IMR-90 (cell line): ENCODE measurements at regions not wholly inside any gene's neighbourhood (a gene's known extent, or its start where the extent isn't known, plus 50 kb on each side); places are given as distances from the start of the nearest gene placed in this dataset.

Source experiments
- ATAC-seq: fragments of 200-7000 bp; cut with Tn5 transposase; 2 replicates; pipeline ENCODE4 v1.9.1; 2020; ENCODE audit warnings: low read depth, mild to moderate bottlenecking, moderate library complexity
- BruUV-seq: library from RNA; stranded (reverse); fragments of 400-500 nt; replicated peaks from 2 replicates; lab custom pipeline; 2021; lab: Mats Ljungman, UMichigan
- CTCF ChIA-PET: fragments of 300-600 bp; formaldehyde crosslinking; extraction: SDS; loops from one replicate; lab custom pipeline; 2021; ENCODE audit warnings: antibody characterized with exemption; lab: Yijun Ruan, JAX
- POLR2A ChIA-PET: fragments of 300-600 bp; sonication (Branson Sonifier 250); formaldehyde crosslinking; loops from one replicate; lab custom pipeline; 2022; ENCODE audit warnings: antibody characterized with exemption; ENCODE audit not compliant: unreplicated experiment; lab: Charles Lee
- DNase-seq: peaks from one replicate; pipeline ENCODE4 v3.0.0; 2013
- H2AFZ ChIP-seq: replicated peaks from 2 replicates; pipeline ENCODE3; 2013; ENCODE audit warnings: low read length, mild to moderate bottlenecking; ENCODE audit not compliant: poor library complexity
- H2AK5ac ChIP-seq: 2 replicates; pipeline ENCODE4 v1.6.1; 2013; ENCODE audit warnings: low read depth, low read length, inconsistent platforms
- H2AK9ac ChIP-seq: replicated peaks from 2 replicates; pipeline ENCODE3; 2013; ENCODE audit warnings: mild to moderate bottlenecking, low read depth, low read length, moderate library complexity; ENCODE audit not compliant: poor library complexity
- H2BK120ac ChIP-seq: 2 replicates; pipeline ENCODE4 v1.6.1; 2013; ENCODE audit warnings: low read depth, low read length, inconsistent platforms
- H2BK15ac ChIP-seq: 3 replicates; pipeline ENCODE4 v1.6.1; 2013; ENCODE audit warnings: low read depth, low read length, inconsistent platforms
- H2BK20ac ChIP-seq: 2 replicates; pipeline ENCODE4 v1.6.1; 2013; ENCODE audit warnings: low read depth, mild to moderate bottlenecking, inconsistent platforms, low read length, moderate library complexity
- H2BK5ac ChIP-seq: 2 replicates; pipeline ENCODE4 v1.6.1; 2013; ENCODE audit warnings: mild to moderate bottlenecking, low read depth, low read length, inconsistent platforms; ENCODE audit not compliant: poor library complexity, severe bottlenecking
- H3K14ac ChIP-seq: replicated peaks from 2 replicates; pipeline ENCODE4 v1.6.1; 2013; ENCODE audit warnings: low read depth, low read length, inconsistent platforms
- H3K18ac ChIP-seq: 2 replicates; pipeline ENCODE4 v1.6.1; 2013; ENCODE audit warnings: low read depth, low read length, control low read depth
- H3K23ac ChIP-seq: 2 replicates; pipeline ENCODE4 v1.6.1; 2013; ENCODE audit warnings: low read depth, low read length, inconsistent platforms
- H3K27ac ChIP-seq: 2 replicates; pipeline ENCODE4 v1.5.1; 2013; ENCODE audit warnings: mild to moderate bottlenecking, control low read depth, low read length; ENCODE audit not compliant: insufficient read depth
- H3K27me3 ChIP-seq: 2 replicates; pipeline ENCODE4 v1.6.1; 2013; ENCODE audit warnings: low read length; ENCODE audit not compliant: control insufficient read depth, insufficient read depth
- H3K36me3 ChIP-seq: 2 replicates; pipeline ENCODE4 v1.6.1; 2013; ENCODE audit warnings: low read length, mixed read lengths; ENCODE audit not compliant: control insufficient read depth, insufficient read depth
- H3K4ac ChIP-seq: 2 replicates; pipeline ENCODE4 v1.6.1; 2013; ENCODE audit warnings: low read depth, low read length, inconsistent platforms
- H3K4me1 ChIP-seq: 2 replicates; pipeline ENCODE4 v1.6.1; 2013; ENCODE audit warnings: low read length, mixed read lengths; ENCODE audit not compliant: control insufficient read depth, insufficient read depth
- H3K4me2 ChIP-seq: 2 replicates; pipeline ENCODE4 v1.6.1; 2013; ENCODE audit warnings: low read depth, mild to moderate bottlenecking, control low read depth, low read length, moderate library complexity
- H3K4me3 ChIP-seq: 2 replicates; pipeline ENCODE4 v1.5.1; 2013; ENCODE audit warnings: low read depth, mild to moderate bottlenecking, control low read depth, low read length, moderate library complexity; ENCODE audit not compliant: insufficient read depth
- H3K56ac ChIP-seq: 2 replicates; pipeline ENCODE4 v1.6.1; 2013; ENCODE audit warnings: low read length, inconsistent platforms; ENCODE audit not compliant: insufficient read depth; ENCODE audit errors: extremely low read depth
- H3K79me1 ChIP-seq, 2 experiments: 2 replicates each; pipeline ENCODE4 v1.6.1; 2013; ENCODE audit warnings: low read length in 2 of 2, inconsistent platforms in 1 of 2, low read depth in 1 of 2
- H3K9ac ChIP-seq: 2 replicates; pipeline ENCODE4 v1.6.1; 2013; ENCODE audit warnings: low read depth, low read length, control low read depth
- H3K9me1 ChIP-seq: 2 replicates; pipeline ENCODE4 v1.6.1; 2013; ENCODE audit warnings: low read length, inconsistent platforms; ENCODE audit not compliant: insufficient read depth
- H3K9me3 ChIP-seq: 2 replicates; pipeline ENCODE4 v1.6.1; 2013; ENCODE audit warnings: low read length; ENCODE audit not compliant: control insufficient read depth, insufficient read depth
- H4K20me1 ChIP-seq: 2 replicates; pipeline ENCODE4 v1.6.1; 2013; ENCODE audit warnings: low read length, inconsistent platforms; ENCODE audit not compliant: insufficient read depth
- H4K5ac ChIP-seq: 2 replicates; pipeline ENCODE4 v1.6.1; 2013; ENCODE audit warnings: mild to moderate bottlenecking, low read depth, low read length, control low read depth
- H4K8ac ChIP-seq, 2 experiments: 2 replicates each; pipeline ENCODE4 v1.6.1; 2013; ENCODE audit warnings: low read depth in 2 of 2, low read length in 2 of 2, control low read depth in 1 of 2, inconsistent platforms in 1 of 2
- H4K91ac ChIP-seq: 2 replicates; pipeline ENCODE4 v1.6.1; 2013; ENCODE audit warnings: low read depth, low read length, inconsistent platforms; ENCODE audit not compliant: insufficient read depth
- BHLHE40 ChIP-seq: fragments of 150-350 bp; IDR thresholded peaks from 2 replicates; pipeline ENCODE4 v1.6.1; 2016; ENCODE audit warnings: mild to moderate bottlenecking, low read depth, low read length
- CEBPB ChIP-seq: IDR thresholded peaks from 2 replicates; pipeline ENCODE4 v1.6.1; 2012; ENCODE audit warnings: low read depth, low read length, improper control_type of control experiment
- CHD1 ChIP-seq: IDR thresholded peaks from 2 replicates; pipeline ENCODE4 v1.6.1; 2012; ENCODE audit warnings: low read depth, low read length, improper control_type of control experiment
- FOS ChIP-seq: fragments of 150-350 bp; IDR thresholded peaks from 2 replicates; pipeline ENCODE4 v1.6.1; 2016; ENCODE audit warnings: low read depth, low read length
- MAFK ChIP-seq: IDR thresholded peaks from 2 replicates; pipeline ENCODE4 v1.6.1; 2012; ENCODE audit warnings: low read depth, low read length, improper control_type of control experiment
- MAZ ChIP-seq: IDR thresholded peaks from 2 replicates; pipeline ENCODE4 v1.6.1; 2012; ENCODE audit warnings: low read depth, mild to moderate bottlenecking, low read length, improper control_type of control experiment, moderate library complexity, borderline replicate concordance
- MXI1 ChIP-seq: IDR thresholded peaks from 2 replicates; pipeline ENCODE4 v1.6.1; 2012; ENCODE audit warnings: low read depth, mild to moderate bottlenecking, low read length, moderate library complexity, borderline replicate concordance
- NFE2L2 ChIP-seq: fragments of 150-350 bp; IDR thresholded peaks from 2 replicates; pipeline ENCODE4 v1.6.1; 2016; ENCODE audit warnings: low read depth, mild to moderate bottlenecking, low read length
- POLR2A ChIP-seq: IDR thresholded peaks from 2 replicates; pipeline ENCODE4 v1.6.1; 2012; ENCODE audit warnings: mild to moderate bottlenecking, low read depth, low read length
- RAD21 ChIP-seq: IDR thresholded peaks from 2 replicates; pipeline ENCODE4 v1.6.1; 2012; ENCODE audit warnings: low read length, improper control_type of control experiment
- RCOR1 ChIP-seq: IDR thresholded peaks from 2 replicates; pipeline ENCODE4 v1.6.1; 2012; ENCODE audit warnings: mild to moderate bottlenecking, low read length, improper control_type of control experiment; ENCODE audit not compliant: insufficient replicate concordance
- RFX5 ChIP-seq: IDR thresholded peaks from 2 replicates; pipeline ENCODE4 v1.8.0; 2012; ENCODE audit warnings: low read depth, mild to moderate bottlenecking, low read length, moderate library complexity
- SMC3 ChIP-seq: fragments of 150-350 bp; IDR thresholded peaks from 2 replicates; pipeline ENCODE4 v1.6.1; 2016; ENCODE audit warnings: low read depth, mild to moderate bottlenecking, antibody characterized with exemption, low read length, moderate library complexity
- WGBS, 2 experiments: methylation state at CpG; one replicate each; pipeline versions ENCODE4 v1.1.5 to v1.1.7; 2013; ENCODE audit warnings: missing lambda C conversion rate in 2 of 2; ENCODE audit not compliant: insufficient read length in 1 of 2; ENCODE audit errors: extremely low coverage in 2 of 2; 5-methylcytosine and 5-hydroxymethylcytosine counted together
- dilution Hi-C: fragments of 300-500 bp; cut with HindIII; formaldehyde crosslinking; loops from one replicate; pipeline ENCODE4 v1.14.3; 2018; ENCODE audit warnings: low sequenced_read_pairs; ENCODE audit not compliant: unreplicated experiment
- in situ Hi-C: fragments of 300-500 bp; cut with MboI; formaldehyde crosslinking; loops from 3 replicates; pipeline ENCODE4 v1.14.3; 2019; ENCODE audit warnings: low sequenced_read_pairs, inconsistent platforms, mixed read lengths
- intact Hi-C: fragments of 100-400 bp; cut with micrococcal nuclease; formaldehyde crosslinking; loops from 2 replicates; pipeline ENCODE4 v1.10.0; 2022
- TF ChIP-seq, protein P1 (sequence below): fragments of 150-350 bp; IDR thresholded peaks from 2 replicates; pipeline ENCODE4 v1.6.1; 2016; ENCODE audit warnings: low read depth, mild to moderate bottlenecking, low read length, moderate library complexity, borderline replicate concordance
- TF ChIP-seq, protein P2 (sequence below): conservative IDR thresholded peaks from 2 replicates; pipeline ENCODE4 v1.5.1; 2012; ENCODE audit warnings: mild to moderate bottlenecking, low read depth, low read length, improper control_type of control experiment
- TF ChIP-seq, protein P3 (sequence below): fragments of 150-350 bp; IDR thresholded peaks from 2 replicates; pipeline ENCODE4 v1.6.1; 2017; ENCODE audit warnings: mild to moderate bottlenecking, antibody characterized with exemption, low read length, low read depth

DNA sequence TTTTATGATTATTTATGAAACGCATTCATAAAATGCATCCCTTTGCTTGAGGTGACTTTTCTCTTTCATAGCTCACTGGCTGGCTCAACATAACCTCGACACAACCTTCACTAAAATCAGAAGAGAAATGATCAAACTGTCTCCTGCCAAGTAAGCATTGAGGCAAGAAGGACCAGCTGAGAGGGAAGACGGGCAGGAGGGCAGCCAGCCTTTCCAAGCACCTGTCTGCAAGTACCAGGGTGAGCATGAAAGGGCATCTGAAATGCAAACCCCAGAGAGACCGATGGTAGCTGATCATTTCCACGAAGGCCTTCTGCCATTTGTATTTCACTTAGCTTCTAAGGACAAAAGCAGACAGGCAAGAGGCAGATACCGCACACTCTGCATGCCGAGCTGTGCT is 52.1 kb upstream of the RPH3AL start:
- H3K79me1 ChIP-seq, result no peaks in the 10 kb centered on the region
- no peak for ATAC-seq

More for the DNA sequence above, 52.1 kb upstream of the RPH3AL start:
- Histone ChIP-seq H3K14ac (no peak overlapping the region), H3K27ac (no peak overlapping the region), H2BK120ac (no peak overlapping the region), H4K20me1 (no peaks in the 10 kb centered on the region), H4K91ac (no peak overlapping the region), H3K23ac (no peak overlapping the region), H3K4me3 (no peak overlapping the region), H2BK20ac (no peak overlapping the region), H2BK5ac (no peak overlapping the region), H3K4me1 (no peaks in the 10 kb centered on the region), H3K9me3 (no peaks in the 10 kb centered on the region), H4K5ac (no peak overlapping the region), H2BK15ac (no peak overlapping the region), H3K4me2 (no peak overlapping the region), H2AK5ac (no peak overlapping the region), H3K9ac (no peak overlapping the region), H3K27me3 (0 out of 2 replicates have a peak, but pooled peaks cover 1% of the 10 kb centered on the region), H3K18ac (no peak overlapping the region), H3K56ac (no peak overlapping the region), H3K9me1 (no peaks in the 10 kb centered on the region), H3K4ac (no peak overlapping the region), H2AK9ac (no peak overlapping the region), H2AFZ (no peak overlapping the region), H4K8ac (no peak overlapping the region), H3K36me3 (no peaks in the 10 kb centered on the region)
- ChIA-PET POLR2A (interaction anchor here (0.6 kb wide), 1 partner anchor 228 kb away, joined by 17 read pairs; no protein-coding TSS in a partner anchor), CTCF (no interaction called here)
- WGBS, 2 experiments, result 60% methylated on average over 3 of the region's 7 CpGs; no CpG with 5 or more reads in 1 of the 2 experiments
- intact Hi-C loops (no loop called here), dilution Hi-C loops (no loop called here), in situ Hi-C loops (no loop called here)
- TF ChIP-seq SMC3, result no peak
- no peak for TF ChIP-seq MAFK
- TF ChIP-seq RCOR1, result no peak
- TF ChIP-seq, protein P1, sequence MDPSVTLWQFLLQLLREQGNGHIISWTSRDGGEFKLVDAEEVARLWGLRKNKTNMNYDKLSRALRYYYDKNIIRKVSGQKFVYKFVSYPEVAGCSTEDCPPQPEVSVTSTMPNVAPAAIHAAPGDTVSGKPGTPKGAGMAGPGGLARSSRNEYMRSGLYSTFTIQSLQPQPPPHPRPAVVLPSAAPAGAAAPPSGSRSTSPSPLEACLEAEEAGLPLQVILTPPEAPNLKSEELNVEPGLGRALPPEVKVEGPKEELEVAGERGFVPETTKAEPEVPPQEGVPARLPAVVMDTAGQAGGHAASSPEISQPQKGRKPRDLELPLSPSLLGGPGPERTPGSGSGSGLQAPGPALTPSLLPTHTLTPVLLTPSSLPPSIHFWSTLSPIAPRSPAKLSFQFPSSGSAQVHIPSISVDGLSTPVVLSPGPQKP, result no peak
- TF ChIP-seq CEBPB, result no peak
- TF ChIP-seq, protein P2, sequence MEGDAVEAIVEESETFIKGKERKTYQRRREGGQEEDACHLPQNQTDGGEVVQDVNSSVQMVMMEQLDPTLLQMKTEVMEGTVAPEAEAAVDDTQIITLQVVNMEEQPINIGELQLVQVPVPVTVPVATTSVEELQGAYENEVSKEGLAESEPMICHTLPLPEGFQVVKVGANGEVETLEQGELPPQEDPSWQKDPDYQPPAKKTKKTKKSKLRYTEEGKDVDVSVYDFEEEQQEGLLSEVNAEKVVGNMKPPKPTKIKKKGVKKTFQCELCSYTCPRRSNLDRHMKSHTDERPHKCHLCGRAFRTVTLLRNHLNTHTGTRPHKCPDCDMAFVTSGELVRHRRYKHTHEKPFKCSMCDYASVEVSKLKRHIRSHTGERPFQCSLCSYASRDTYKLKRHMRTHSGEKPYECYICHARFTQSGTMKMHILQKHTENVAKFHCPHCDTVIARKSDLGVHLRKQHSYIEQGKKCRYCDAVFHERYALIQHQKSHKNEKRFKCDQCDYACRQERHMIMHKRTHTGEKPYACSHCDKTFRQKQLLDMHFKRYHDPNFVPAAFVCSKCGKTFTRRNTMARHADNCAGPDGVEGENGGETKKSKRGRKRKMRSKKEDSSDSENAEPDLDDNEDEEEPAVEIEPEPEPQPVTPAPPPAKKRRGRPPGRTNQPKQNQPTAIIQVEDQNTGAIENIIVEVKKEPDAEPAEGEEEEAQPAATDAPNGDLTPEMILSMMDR, result no peak
- TF ChIP-seq POLR2A, result no peak
- TF ChIP-seq CHD1, result no peak
- TF ChIP-seq MAZ, result no peak
- no peak for TF ChIP-seq BHLHE40
- no peak for TF ChIP-seq RFX5
- TF ChIP-seq RAD21, result no peak
- TF ChIP-seq FOS, result no peak
- TF ChIP-seq NFE2L2, result no peak
- TF ChIP-seq, protein P3, sequence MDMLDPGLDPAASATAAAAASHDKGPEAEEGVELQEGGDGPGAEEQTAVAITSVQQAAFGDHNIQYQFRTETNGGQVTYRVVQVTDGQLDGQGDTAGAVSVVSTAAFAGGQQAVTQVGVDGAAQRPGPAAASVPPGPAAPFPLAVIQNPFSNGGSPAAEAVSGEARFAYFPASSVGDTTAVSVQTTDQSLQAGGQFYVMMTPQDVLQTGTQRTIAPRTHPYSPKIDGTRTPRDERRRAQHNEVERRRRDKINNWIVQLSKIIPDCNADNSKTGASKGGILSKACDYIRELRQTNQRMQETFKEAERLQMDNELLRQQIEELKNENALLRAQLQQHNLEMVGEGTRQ, result no peak
- no peak for TF ChIP-seq MXI1
- no peak for DNase-seq
- no TSS peak for BruUV-seq
